GM12874 (cell line): ENCODE measurements at regions not wholly inside any gene's neighbourhood (a gene's known extent, or its start where the extent isn't known, plus 50 kb on each side); places are given as distances from the start of the nearest gene placed in this dataset.

Experiments used
- CTCF ChIP-seq: IDR thresholded peaks from 2 replicates; pipeline ENCODE4 v1.5.1; 2011; ENCODE audit warnings: low read depth, mild to moderate bottlenecking, control low read depth, low read length, moderate library complexity; ENCODE audit not compliant: insufficient read depth

GRCh38 chr1:81351864-81352263 is 448.9 kb upstream of the ADGRL2 start:
- TF ChIP-seq CTCF: no peak

GRCh38 chr1:81349194-81349965 is 451.4 kb upstream of the ADGRL2 start:
- TF ChIP-seq CTCF: no peak

- TF ChIP-seq CTCF: no peak
Measured at GRCh38 chr1:81345110-81345509, 455.6 kb upstream of the ADGRL2 start.

GRCh38 chr1:81340239-81340638 is 460.5 kb upstream of the ADGRL2 start:
- no peak for TF ChIP-seq CTCF

GRCh38 chr1:81337226-81337625 is 463.5 kb upstream of the ADGRL2 start:
- TF ChIP-seq CTCF: no peak

- TF ChIP-seq CTCF: no peak
Measured at GRCh38 chr1:81335876-81336275, 464.9 kb upstream of the ADGRL2 start.

- no peak for TF ChIP-seq CTCF
Measured at GRCh38 chr1:81330521-81330920, 470.2 kb upstream of the ADGRL2 start.

GRCh38 chr1:81330111-81330510 is 470.6 kb upstream of the ADGRL2 start:
- no peak for TF ChIP-seq CTCF
